SK-N-SH treated with all-trans-retinoic acid at 6 μM for 48 hours (cell line): ENCODE measurements at regions not wholly inside any gene's neighbourhood (a gene's known extent, or its start where the extent isn't known, plus 50 kb on each side); places are given as distances from the start of the nearest gene placed in this dataset.
"Not testable (repeated sequence)": the region's sequence is repeated elsewhere in the genome, so short reads cannot be mapped to it uniquely, and the experiment has no call there.

Experiments
- ARNTL ChIP-seq: fragments of 450-650 bp; formaldehyde crosslinking; IDR thresholded peaks from 2 replicates; pipeline ENCODE4 v1.5.0; 2020; ENCODE audit warnings: low read depth, mild to moderate bottlenecking, moderate library complexity, borderline replicate concordance
- ISL1 ChIP-seq: fragments of 250-450 bp; sonication (Bioruptor Pico); IDR thresholded peaks from 2 replicates; pipeline ENCODE4 v2.1.2; 2022; ENCODE audit warnings: mild to moderate bottlenecking, moderate library complexity
- OSR1 ChIP-seq: fragments of 250-450 bp; sonication (Bioruptor Pico); IDR thresholded peaks from 2 replicates; pipeline ENCODE4 v1.8.0; 2022; ENCODE audit warnings: moderate library complexity, mild to moderate bottlenecking, inconsistent platforms
- SNAI2 ChIP-seq: fragments of 250-450 bp; sonication (Bioruptor Pico); IDR thresholded peaks from 2 replicates; pipeline ENCODE4 v1.5.0; 2020; ENCODE audit warnings: mild to moderate bottlenecking, moderate library complexity
- TOX ChIP-seq: fragments of 250-450 bp; sonication (Bioruptor Pico); IDR thresholded peaks from 2 replicates; pipeline ENCODE4 v1.8.0; 2021; ENCODE audit warnings: mild to moderate bottlenecking, moderate library complexity, borderline replicate concordance
- ZFP3 ChIP-seq: fragments of 250-450 bp; sonication (Bioruptor Pico); IDR thresholded peaks from 2 replicates; pipeline ENCODE4 v1.5.0; 2020; ENCODE audit warnings: mild to moderate bottlenecking, moderate library complexity
- ZFP30 ChIP-seq: fragments of 450-650 bp; formaldehyde crosslinking; IDR thresholded peaks from 2 replicates; pipeline ENCODE4 v1.5.0; 2022; ENCODE audit warnings: mild to moderate bottlenecking, moderate library complexity
- ZNF8 ChIP-seq: fragments of 450-650 bp; formaldehyde crosslinking; IDR thresholded peaks from 2 replicates; pipeline ENCODE4 v1.5.0; 2020; ENCODE audit warnings: mild to moderate bottlenecking, moderate library complexity
- TF ChIP-seq, protein P1 (sequence below): fragments of 250-450 bp; sonication (Bioruptor Pico); IDR thresholded peaks from 2 replicates; pipeline ENCODE4 v1.8.0; 2021; ENCODE audit warnings: low read depth, mild to moderate bottlenecking, moderate library complexity, borderline replicate concordance
- TF ChIP-seq, protein P2 (sequence below): fragments of 250-450 bp; sonication (Bioruptor Pico); IDR thresholded peaks from 2 replicates; pipeline ENCODE4 v1.5.1; 2020; ENCODE audit warnings: low read depth, mild to moderate bottlenecking, moderate library complexity
- TF ChIP-seq, protein P3 (sequence below): fragments of 250-450 bp; sonication (Bioruptor Pico); IDR thresholded peaks from 2 replicates; pipeline ENCODE4 v1.8.0; 2020; ENCODE audit warnings: mild to moderate bottlenecking, moderate library complexity, borderline replicate concordance

DNA sequence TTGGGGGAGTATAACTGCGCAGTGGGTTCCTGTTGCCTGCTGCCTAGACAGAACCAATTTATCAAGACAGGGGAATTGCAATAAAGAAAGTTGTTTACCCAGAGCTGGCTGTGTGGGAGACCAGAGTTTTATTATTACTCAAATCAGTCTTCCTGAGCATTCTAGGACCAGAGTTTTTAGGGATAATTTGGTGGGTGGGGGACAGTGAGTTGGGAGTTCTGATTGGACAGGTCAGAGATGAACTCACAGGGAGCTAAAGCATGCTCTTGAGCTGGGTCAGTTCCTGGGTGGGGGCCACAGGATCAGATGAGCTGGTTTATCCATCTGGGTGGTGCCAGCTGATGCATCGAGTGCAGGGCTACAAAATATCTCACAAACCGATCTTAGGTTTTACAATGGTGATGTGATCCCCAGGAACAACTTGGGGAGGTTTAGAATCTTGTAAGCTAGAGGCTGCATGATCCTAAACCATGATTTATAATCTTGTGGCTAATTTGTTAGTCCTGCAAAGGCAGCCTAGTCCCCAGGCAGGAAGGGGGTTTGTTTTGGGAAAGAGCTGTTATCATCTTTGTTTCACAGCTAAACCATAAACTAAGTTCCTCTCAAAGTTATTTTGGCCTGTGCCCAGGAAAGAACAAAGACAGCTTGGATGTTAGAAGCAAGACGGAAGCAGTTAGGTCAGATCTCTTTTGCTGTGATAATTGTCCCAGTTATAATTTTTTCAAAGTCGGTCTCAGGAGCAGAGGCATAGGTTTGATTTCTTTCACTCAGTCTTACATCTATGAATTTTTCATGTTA is 146.8 kb downstream of the PPIAL4G start:
- TF ChIP-seq, protein P1, sequence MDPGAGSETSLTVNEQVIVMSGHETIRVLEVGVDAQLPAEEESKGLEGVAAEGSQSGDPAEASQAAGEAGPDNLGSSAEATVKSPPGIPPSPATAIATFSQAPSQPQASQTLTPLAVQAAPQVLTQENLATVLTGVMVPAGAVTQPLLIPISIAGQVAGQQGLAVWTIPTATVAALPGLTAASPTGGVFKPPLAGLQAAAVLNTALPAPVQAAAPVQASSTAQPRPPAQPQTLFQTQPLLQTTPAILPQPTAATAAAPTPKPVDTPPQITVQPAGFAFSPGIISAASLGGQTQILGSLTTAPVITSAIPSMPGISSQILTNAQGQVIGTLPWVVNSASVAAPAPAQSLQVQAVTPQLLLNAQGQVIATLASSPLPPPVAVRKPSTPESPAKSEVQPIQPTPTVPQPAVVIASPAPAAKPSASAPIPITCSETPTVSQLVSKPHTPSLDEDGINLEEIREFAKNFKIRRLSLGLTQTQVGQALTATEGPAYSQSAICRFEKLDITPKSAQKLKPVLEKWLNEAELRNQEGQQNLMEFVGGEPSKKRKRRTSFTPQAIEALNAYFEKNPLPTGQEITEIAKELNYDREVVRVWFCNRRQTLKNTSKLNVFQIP: not testable (repeated sequence)
- not testable (repeated sequence) for TF ChIP-seq OSR1; ISL1 (CRISPR knock-in tag); ZNF8 (CRISPR knock-in tag); ZFP3 (CRISPR knock-in tag); ARNTL (CRISPR knock-in tag); TOX; ZFP30 (CRISPR knock-in tag); SNAI2 (CRISPR knock-in tag)
- TF ChIP-seq, protein P2, sequence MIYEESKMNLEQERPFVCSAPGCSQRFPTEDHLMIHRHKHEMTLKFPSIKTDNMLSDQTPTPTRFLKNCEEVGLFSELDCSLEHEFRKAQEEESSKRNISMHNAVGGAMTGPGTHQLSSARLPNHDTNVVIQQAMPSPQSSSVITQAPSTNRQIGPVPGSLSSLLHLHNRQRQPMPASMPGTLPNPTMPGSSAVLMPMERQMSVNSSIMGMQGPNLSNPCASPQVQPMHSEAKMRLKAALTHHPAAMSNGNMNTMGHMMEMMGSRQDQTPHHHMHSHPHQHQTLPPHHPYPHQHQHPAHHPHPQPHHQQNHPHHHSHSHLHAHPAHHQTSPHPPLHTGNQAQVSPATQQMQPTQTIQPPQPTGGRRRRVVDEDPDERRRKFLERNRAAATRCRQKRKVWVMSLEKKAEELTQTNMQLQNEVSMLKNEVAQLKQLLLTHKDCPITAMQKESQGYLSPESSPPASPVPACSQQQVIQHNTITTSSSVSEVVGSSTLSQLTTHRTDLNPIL: not testable (repeated sequence)
- TF ChIP-seq, protein P3, sequence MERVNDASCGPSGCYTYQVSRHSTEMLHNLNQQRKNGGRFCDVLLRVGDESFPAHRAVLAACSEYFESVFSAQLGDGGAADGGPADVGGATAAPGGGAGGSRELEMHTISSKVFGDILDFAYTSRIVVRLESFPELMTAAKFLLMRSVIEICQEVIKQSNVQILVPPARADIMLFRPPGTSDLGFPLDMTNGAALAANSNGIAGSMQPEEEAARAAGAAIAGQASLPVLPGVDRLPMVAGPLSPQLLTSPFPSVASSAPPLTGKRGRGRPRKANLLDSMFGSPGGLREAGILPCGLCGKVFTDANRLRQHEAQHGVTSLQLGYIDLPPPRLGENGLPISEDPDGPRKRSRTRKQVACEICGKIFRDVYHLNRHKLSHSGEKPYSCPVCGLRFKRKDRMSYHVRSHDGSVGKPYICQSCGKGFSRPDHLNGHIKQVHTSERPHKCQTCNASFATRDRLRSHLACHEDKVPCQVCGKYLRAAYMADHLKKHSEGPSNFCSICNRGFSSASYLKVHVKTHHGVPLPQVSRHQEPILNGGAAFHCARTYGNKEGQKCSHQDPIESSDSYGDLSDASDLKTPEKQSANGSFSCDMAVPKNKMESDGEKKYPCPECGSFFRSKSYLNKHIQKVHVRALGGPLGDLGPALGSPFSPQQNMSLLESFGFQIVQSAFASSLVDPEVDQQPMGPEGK: not testable (repeated sequence)
